ENCODE measurements at regions not wholly inside any gene's neighbourhood (a gene's known extent, or its start where the extent isn't known, plus 50 kb on each side); places are given as distances from the start of the nearest gene placed in this dataset.

DNA sequence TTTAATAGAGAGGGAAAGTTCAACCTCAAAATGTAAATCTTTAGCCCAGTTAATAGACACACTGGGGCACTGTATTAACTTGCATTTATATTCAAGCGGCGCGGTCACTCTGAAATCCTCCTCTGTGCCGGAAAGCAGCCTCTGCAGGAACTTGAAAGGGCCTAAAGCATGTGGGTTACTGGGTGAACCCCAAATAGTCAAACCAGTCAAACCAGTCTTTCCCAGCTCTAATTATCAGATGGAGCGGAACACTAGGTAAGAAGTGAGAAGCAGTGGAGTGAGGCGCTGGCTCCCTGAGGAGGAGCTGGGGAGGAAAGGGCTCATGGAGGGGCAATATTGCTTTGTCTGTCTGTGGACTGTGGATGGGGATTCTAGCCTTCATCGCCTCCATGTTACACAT is 531.3 kb downstream of the QKI start:
- Mint-ChIP-seq H3K36me3 (ENCODE audit: low read depth) (no peaks in the 10 kb centered on the region), H3K9me3 (no peaks in the 10 kb centered on the region), H3K27me3 (peaks cover 14% of the 10 kb centered on the region), H3K4me3 (no peak overlapping the region), H3K27ac (no peak overlapping the region), H3K4me1 (no peaks in the 10 kb centered on the region)
- DNase-seq, result no peak
- intact Hi-C loops (cut with micrococcal nuclease), result no loop called here

GRCh38 chr6:163944897-163945296 is 530.4 kb downstream of the QKI start:
- Mint-ChIP-seq H3K27ac (no peak overlapping the region), H3K36me3 (ENCODE audit: low read depth) (no peaks in the 10 kb centered on the region), H3K27me3 (peaks cover 14% of the 10 kb centered on the region), H3K4me1 (no peaks in the 10 kb centered on the region), H3K9me3 (no peaks in the 10 kb centered on the region), H3K4me3 (no peak overlapping the region)
- DNase-seq, result no peak
- intact Hi-C loops (cut with micrococcal nuclease), result no loop called here

DNA sequence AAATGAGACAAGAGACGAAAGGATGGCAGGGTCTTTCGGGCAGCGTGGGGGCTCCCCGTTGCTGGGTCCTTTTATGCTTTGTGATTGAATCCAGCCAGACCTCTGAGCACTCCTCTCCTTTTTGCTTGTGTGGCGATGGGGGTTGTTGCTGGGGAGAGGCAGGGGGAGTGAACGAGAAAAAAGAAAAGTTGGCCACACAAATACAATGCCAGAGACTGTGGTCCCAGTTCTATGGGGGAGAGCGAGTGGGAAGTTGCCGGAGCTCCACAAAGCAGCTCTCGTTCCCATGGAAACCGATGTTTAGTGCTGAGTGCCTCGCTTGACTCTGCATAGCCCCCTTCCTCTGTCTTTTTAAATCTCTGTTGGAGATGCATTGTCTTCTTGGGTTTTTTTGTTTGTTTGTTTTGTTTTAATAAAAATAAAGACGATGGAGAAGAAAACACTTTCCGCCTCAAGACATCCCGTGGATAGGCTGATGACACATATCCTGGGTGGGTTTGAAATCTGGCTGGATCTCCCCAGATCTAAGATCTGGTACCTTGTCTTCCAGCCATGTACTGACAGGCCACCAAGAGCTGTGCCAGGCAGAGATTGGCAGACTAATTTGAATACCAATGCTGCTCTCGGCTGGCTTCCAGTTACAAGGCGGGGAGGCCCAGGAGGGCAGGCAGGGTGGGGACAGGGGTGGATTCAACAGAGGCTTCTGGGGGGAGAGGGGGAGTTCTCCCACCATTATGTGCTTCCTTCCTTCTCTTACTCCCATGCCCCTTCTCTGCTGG is 529.3 kb downstream of the QKI start:
- Mint-ChIP-seq H3K36me3 (ENCODE audit: low read depth) (no peaks in the 10 kb centered on the region), H3K9me3 (no peaks in the 10 kb centered on the region), H3K4me3 (no peak overlapping the region), H3K27me3 (peaks cover 14% of the 10 kb centered on the region), H3K4me1 (no peaks in the 10 kb centered on the region), H3K27ac (no peak overlapping the region)
- intact Hi-C loops (cut with micrococcal nuclease), result no loop called here
- no peak for DNase-seq

DNA sequence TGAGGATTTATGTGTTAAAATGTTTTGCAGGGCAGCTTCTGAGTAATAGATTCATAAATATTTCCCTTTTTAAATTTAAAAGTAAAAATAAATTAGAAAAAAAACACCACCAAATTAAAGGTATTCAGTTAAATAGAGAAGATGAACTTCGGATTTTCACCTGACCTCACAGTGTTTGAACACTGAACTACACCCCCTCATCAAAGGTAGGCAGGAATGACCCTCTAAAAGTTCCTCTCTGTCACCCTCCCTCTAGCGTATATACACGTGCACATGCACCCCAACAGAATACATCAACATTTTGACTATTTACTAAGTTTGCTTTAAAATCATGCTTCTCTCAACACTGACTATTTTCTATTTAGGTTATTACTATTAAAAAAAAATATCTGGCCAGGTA is 528.3 kb downstream of the QKI start:
- no peak for DNase-seq
- Mint-ChIP-seq H3K9me3 (no peaks in the 10 kb centered on the region), H3K36me3 (ENCODE audit: low read depth) (no peaks in the 10 kb centered on the region), H3K4me1 (no peaks in the 10 kb centered on the region), H3K4me3 (no peak overlapping the region), H3K27ac (no peak overlapping the region), H3K27me3 (peaks cover 14% of the 10 kb centered on the region)
- intact Hi-C loops (cut with micrococcal nuclease), result no loop called here

GRCh38 chr6:163941624-163941976 is 527.1 kb downstream of the QKI start:
- H3K27ac Mint-ChIP-seq, result no peak overlapping the region
- no peak for DNase-seq
- H3K4me1 Mint-ChIP-seq, result no peaks in the 10 kb centered on the region
- intact Hi-C loops (cut with micrococcal nuclease), result no loop called here
- no peaks in the 10 kb centered on the region for H3K36me3 Mint-ChIP-seq (ENCODE audit: low read depth)
- H3K27me3 Mint-ChIP-seq, result peaks cover 14% of the 10 kb centered on the region
- no peaks in the 10 kb centered on the region for H3K9me3 Mint-ChIP-seq
- H3K4me3 Mint-ChIP-seq, result no peak overlapping the region

DNA sequence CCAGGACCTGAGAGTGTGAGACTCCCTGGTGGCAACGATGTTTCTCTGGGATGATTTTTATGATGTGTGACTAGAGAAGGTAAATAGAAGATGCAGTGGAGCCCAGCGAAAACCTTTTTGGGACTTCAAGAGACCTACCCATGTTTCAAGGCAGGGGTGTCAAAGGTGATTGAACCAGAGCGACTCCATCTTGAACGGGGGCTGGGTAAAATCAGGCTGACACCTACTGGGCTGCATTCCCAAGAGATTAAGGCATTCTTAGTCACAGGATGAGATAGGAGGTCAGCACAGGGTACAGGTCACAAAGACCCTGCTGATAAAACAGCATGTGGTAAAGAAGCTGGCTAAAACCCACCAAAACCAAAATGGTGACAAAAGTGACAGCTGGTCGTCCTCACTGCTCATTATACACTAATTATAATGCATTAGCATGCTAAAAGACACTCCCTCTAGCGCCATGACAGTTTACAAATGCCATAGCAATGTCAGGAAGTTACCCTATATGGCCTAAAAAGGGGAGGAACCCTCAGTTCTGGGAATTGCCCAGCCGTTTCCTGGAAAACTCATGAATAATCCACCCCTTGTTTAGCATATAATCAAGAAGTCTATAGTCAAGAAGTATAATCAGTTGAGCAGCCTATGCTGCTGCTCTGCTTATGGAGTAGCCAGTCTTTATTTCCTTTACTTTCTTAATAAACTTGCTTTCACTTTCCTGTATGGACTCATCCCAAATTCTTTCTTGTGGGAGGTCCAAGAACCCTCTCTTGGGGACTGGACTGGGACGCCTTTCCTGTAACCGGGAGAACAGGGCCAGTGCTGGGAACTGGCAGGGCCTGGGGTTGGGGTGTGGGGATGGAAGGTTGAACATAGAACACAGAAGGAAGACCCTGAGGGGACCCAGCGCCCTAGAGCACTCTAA is 526.4 kb downstream of the QKI start:
- Mint-ChIP-seq H3K4me3 (no peak overlapping the region), H3K27me3 (peaks cover 14% of the 10 kb centered on the region), H3K9me3 (no peaks in the 10 kb centered on the region), H3K27ac (no peak overlapping the region), H3K36me3 (ENCODE audit: low read depth) (no peaks in the 10 kb centered on the region), H3K4me1 (no peaks in the 10 kb centered on the region)
- intact Hi-C loops (cut with micrococcal nuclease), result no loop called here
- DNase-seq, result no peak

DNA sequence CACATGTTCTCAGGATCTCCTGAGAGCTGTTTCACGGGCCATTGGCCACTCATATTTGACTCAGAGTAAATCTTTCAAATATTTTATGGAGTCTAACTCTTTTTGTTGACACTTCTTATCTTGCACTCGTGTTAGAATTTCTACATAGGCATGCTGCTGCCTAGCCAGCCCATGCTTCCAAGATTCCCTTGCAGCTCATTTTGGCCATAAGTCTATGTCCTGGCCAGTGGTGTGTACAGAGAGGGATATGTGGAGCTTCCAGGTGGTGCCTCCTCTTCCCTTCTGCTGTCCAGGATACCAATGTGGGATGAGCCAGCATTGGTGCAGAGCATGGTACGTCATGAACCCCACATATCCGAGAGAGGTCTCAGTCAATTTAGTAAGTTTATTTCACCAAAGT is 522.6 kb downstream of the QKI start:
- no peaks in the 10 kb centered on the region for H3K36me3 Mint-ChIP-seq (ENCODE audit: low read depth)
- H3K4me1 Mint-ChIP-seq, result no peaks in the 10 kb centered on the region
- peaks cover 4% of the 10 kb centered on the region for H3K27me3 Mint-ChIP-seq

GRCh38 chr6:163935158-163935762 is 520.7 kb downstream of the QKI start:
- Mint-ChIP-seq H3K9me3 (no peaks in the 10 kb centered on the region), H3K27ac (no peak overlapping the region), H3K27me3 (peaks cover 4% of the 10 kb centered on the region), H3K4me1 (no peaks in the 10 kb centered on the region), H3K4me3 (no peak overlapping the region), H3K36me3 (ENCODE audit: low read depth) (no peaks in the 10 kb centered on the region)
- no peak for DNase-seq
- intact Hi-C loops (cut with micrococcal nuclease), result no loop called here

More for the DNA sequence above, 522.6 kb downstream of the QKI start:
- intact Hi-C loops (cut with micrococcal nuclease), result no loop called here
- Mint-ChIP-seq H3K27ac (no peak overlapping the region), H3K4me3 (no peak overlapping the region), H3K9me3 (no peaks in the 10 kb centered on the region)
- no peak for DNase-seq

DNA sequence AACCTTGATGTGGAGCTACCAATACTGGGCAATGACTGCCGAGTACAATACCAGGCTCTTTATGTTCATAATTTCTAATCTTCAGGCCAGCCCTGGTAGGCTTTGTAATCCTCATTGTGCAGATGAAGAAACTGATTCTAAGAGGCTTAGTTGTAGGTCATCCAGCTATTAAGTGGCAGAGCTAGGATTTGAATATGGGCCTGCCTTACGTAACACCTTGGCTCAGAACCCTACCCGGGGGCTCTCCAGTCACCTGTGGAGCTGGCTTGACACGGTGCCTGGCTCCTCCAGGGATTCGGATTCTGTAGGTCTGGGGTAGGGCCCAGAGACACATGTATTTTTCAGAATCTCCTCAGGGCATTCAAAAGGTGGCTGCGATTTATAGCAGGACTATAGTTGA is 515.5 kb downstream of the QKI start:
- Mint-ChIP-seq H3K27me3 (peaks cover 2% of the 10 kb centered on the region), H3K36me3 (ENCODE audit: low read depth) (no peaks in the 10 kb centered on the region), H3K9me3 (no peaks in the 10 kb centered on the region), H3K4me1 (no peaks in the 10 kb centered on the region), H3K4me3 (no peak overlapping the region), H3K27ac (no peak overlapping the region)
- no peak for DNase-seq
- intact Hi-C loops (cut with micrococcal nuclease), result no loop called here

GRCh38 chr6:163929538-163929937 is 515.0 kb downstream of the QKI start:
- no peaks in the 10 kb centered on the region for H3K36me3 Mint-ChIP-seq (ENCODE audit: low read depth)
- H3K27ac Mint-ChIP-seq, result no peak overlapping the region
- H3K4me1 Mint-ChIP-seq, result no peaks in the 10 kb centered on the region
- peaks cover 2% of the 10 kb centered on the region for H3K27me3 Mint-ChIP-seq
- intact Hi-C loops (cut with micrococcal nuclease), result no loop called here
- H3K9me3 Mint-ChIP-seq, result no peaks in the 10 kb centered on the region
- H3K4me3 Mint-ChIP-seq, result no peak overlapping the region
- no peak for DNase-seq

DNA sequence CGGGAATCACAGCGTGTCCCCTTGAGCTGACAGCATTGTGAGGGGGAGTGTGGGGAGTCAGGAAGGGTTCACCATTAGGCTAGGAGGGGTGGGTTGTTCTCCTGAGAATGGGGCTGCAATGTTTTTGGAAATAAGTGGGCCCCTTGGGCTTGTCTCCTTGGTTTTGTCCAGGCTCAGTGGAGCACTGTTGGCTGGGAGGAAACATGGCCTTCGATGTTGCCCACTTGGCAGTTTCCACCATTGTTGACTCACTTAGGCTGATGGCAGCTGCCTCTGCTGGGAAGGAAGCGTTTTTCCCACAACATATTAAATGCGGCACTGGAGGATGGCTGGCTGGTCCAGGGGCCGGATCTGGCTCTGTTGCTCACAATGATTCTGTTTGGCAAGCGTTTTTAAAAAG is 512.1 kb downstream of the QKI start:
- no peak for DNase-seq

DNA sequence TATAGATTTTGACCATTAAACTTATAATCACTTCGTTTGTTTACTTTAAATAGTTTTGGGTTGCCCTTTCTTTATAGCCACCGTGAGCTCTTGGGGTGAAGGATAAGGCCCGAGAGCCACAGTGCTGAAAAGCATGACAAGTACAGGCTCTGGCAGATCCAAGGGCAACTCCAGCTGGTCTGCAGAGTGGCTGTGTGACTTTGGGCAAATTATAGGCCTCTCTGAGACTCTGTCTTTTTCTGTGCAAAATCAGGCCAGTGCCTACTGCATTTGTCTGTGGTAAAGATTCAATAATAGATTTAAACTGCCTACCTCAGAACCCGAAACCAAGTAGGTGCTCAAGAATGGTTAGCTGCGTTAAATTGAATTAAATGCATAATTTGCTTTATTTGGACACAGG is 511.3 kb downstream of the QKI start:
- no peak for DNase-seq
- Mint-ChIP-seq H3K27ac (no peak overlapping the region), H3K4me3 (no peak overlapping the region), H3K27me3 (no peaks in the 10 kb centered on the region), H3K36me3 (ENCODE audit: low read depth) (no peaks in the 10 kb centered on the region), H3K9me3 (no peaks in the 10 kb centered on the region), H3K4me1 (no peaks in the 10 kb centered on the region)
- intact Hi-C loops (cut with micrococcal nuclease), result no loop called here

More for the DNA sequence above, 512.1 kb downstream of the QKI start:
- Mint-ChIP-seq H3K27me3 (no peaks in the 10 kb centered on the region), H3K9me3 (no peaks in the 10 kb centered on the region), H3K4me3 (no peak overlapping the region), H3K27ac (no peak overlapping the region), H3K36me3 (ENCODE audit: low read depth) (no peaks in the 10 kb centered on the region), H3K4me1 (no peaks in the 10 kb centered on the region)
- intact Hi-C loops (cut with micrococcal nuclease), result no loop called here

DNA sequence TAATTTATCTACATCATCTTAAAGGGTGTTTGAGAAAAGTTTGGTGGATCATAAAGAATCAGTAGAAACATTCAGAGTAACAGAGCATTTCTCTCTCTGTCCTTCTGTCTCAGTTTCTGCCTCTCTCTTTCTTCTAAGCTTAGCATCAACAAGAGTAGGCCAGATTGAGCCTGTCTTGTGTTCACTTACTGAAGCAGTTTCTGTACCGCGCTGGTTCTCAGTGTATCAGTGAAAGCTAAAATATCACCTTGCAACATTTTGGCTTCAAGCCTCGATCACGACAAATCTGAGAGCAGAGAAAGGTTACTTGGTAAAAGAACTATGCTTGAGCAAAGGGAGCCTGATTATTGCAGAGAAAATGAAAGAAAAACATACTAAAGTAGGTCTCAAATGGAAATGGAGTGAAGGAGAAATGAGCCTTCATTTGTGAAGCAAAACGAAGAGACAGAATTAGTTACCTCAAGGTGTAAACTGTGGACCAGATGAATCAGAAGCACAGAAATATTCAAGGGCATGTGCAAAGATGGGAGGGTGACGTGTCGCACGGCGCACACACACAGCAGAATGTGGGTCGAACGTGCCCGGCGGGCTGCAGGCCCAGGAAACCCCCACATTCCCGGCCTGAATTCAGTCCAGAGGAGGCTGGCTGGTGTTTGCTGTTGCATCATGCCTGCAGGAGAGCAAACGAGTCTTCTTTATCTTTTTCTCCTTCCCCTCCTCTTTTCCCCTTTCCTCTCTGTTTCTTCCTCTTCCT is 509.3 kb downstream of the QKI start:
- Mint-ChIP-seq H3K4me1 (no peaks in the 10 kb centered on the region), H3K27me3 (no peaks in the 10 kb centered on the region), H3K36me3 (ENCODE audit: low read depth) (no peaks in the 10 kb centered on the region), H3K9me3 (no peaks in the 10 kb centered on the region), H3K27ac (no peak overlapping the region), H3K4me3 (no peak overlapping the region)
- DNase-seq, result no peak
- intact Hi-C loops (cut with micrococcal nuclease), result no loop called here

DNA sequence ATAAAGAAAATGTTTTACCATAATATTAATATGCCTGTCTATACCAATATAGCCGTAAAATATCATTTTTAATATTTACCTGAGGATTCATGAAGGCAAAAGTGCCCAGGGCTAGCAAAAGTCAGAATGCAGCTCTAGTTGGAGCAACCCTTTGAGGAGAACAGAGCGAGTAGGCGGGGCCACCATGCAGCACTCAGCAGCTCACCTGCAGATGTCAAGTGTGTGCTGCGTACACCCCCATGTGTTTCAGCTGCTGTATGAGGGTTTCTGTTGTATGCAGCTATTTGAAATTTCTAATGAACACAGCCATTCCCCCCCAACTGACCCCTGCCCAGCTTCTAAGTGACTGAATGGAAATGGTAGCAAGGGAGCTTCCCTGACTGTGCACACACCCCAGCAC is 508.0 kb downstream of the QKI start:
- no peak for DNase-seq
- H3K27ac Mint-ChIP-seq, result no peak overlapping the region
- H3K4me3 Mint-ChIP-seq, result no peak overlapping the region
- intact Hi-C loops (cut with micrococcal nuclease), result no loop called here
- H3K36me3 Mint-ChIP-seq (ENCODE audit: low read depth), result no peaks in the 10 kb centered on the region
- H3K27me3 Mint-ChIP-seq, result no peaks in the 10 kb centered on the region
- no peaks in the 10 kb centered on the region for H3K4me1 Mint-ChIP-seq
- no peaks in the 10 kb centered on the region for H3K9me3 Mint-ChIP-seq
